ENCODE measurements at regions not wholly inside any gene's neighbourhood (a gene's known extent, or its start where the extent isn't known, plus 50 kb on each side); places are given as distances from the start of the nearest gene placed in this dataset.

DNA sequence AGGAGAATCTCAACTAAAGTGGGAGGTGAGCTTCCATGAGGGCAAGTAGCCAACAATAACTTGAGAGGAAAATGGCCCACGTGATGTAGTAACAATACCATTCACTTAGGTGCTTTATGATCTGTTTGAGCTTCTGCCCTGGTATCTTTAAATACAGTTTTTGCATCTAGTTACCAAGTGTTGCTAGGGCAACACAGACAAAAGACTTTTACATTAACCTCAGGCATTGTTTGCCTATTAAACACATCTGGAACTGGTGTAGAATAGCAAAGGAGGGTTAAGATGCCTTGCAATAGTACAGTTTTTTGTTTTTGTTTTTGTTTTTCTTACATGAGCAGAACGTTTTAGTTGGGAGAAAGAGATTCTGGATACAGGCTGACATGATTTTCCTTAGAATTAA is 97.7 kb upstream of the MTPN start:
- no peak overlapping the region for H3K27ac ChIP-seq

GRCh38 chr7:136072447-136072846 is 95.3 kb upstream of the MTPN start:
- Histone ChIP-seq H3K27ac (no peak overlapping the region), H3K4me1 (ENCODE audit: control insufficient read depth in 1 of 2, insufficient read depth in 1 of 2, low read depth in 1 of 2, low read length in 1 of 2) (no peaks in the 10 kb centered on the region), H3K9me3 (no peaks in the 10 kb centered on the region), H3K36me3 (no peaks in the 10 kb centered on the region), H3K27me3 (no peaks in the 10 kb centered on the region), H3K4me3 (ENCODE audit: low read depth in 1 of 2, low read length in 1 of 2) (no peak overlapping the region)
- TF ChIP-seq, protein P1, sequence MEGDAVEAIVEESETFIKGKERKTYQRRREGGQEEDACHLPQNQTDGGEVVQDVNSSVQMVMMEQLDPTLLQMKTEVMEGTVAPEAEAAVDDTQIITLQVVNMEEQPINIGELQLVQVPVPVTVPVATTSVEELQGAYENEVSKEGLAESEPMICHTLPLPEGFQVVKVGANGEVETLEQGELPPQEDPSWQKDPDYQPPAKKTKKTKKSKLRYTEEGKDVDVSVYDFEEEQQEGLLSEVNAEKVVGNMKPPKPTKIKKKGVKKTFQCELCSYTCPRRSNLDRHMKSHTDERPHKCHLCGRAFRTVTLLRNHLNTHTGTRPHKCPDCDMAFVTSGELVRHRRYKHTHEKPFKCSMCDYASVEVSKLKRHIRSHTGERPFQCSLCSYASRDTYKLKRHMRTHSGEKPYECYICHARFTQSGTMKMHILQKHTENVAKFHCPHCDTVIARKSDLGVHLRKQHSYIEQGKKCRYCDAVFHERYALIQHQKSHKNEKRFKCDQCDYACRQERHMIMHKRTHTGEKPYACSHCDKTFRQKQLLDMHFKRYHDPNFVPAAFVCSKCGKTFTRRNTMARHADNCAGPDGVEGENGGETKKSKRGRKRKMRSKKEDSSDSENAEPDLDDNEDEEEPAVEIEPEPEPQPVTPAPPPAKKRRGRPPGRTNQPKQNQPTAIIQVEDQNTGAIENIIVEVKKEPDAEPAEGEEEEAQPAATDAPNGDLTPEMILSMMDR (IDR thresholded peaks at IDR 0.05): no peak

More for the DNA sequence above, 97.7 kb upstream of the MTPN start:
- no peaks in the 10 kb centered on the region for H3K27me3 ChIP-seq
- H3K9me3 ChIP-seq: no peaks in the 10 kb centered on the region
- H3K36me3 ChIP-seq: no peaks in the 10 kb centered on the region
- H3K4me1 ChIP-seq (ENCODE audit: control insufficient read depth in 1 of 2, insufficient read depth in 1 of 2, low read depth in 1 of 2, low read length in 1 of 2): no peaks in the 10 kb centered on the region
- TF ChIP-seq, protein P1 (IDR thresholded peaks at IDR 0.05): no peak
- H3K4me3 ChIP-seq (ENCODE audit: low read depth in 1 of 2, low read length in 1 of 2): no peak overlapping the region

DNA sequence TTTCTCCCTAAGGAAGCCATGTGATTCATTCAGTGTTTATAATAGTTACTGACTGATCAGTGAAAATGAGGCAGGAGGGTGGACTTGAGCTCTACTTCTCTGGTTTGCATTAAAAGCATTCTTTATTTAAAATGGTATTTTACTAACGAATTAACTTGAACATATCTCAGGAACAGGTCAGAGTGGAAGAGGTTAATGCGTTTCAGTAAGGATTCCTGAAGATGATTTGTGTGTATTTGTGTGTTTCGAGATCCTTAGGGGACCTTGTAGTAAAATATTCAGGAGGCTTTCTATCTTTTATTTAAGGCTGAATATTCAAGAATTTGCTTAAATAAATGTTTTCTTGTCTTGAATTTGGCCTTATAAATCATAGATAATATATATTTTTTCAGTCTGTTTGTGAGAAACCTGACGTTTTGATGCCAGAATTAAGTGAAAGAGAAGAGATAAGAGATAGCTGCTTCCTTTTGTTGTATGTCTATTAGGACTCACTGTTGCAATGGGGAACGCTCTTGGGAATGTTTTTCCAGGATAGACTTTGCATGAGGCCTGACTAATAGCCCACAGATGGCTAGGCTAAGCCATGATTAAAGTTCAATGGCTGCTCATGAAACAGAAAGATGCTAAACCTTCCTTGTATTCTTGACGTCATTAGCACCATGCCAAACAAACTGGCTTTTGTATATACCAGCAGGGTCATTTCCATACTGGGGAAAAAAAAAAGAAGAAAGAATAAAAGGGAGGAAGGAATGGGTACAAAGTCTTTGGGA is 93.8 kb upstream of the MTPN start:
- Histone ChIP-seq H3K36me3 (no peaks in the 10 kb centered on the region), H3K9me3 (no peaks in the 10 kb centered on the region), H3K27me3 (no peaks in the 10 kb centered on the region), H3K4me3 (ENCODE audit: low read depth in 1 of 2, low read length in 1 of 2) (no peak overlapping the region), H3K27ac (no peak overlapping the region), H3K4me1 (ENCODE audit: control insufficient read depth in 1 of 2, insufficient read depth in 1 of 2, low read depth in 1 of 2, low read length in 1 of 2) (no peaks in the 10 kb centered on the region)
- TF ChIP-seq, protein P1 (IDR thresholded peaks at IDR 0.05): no peak

GRCh38 chr7:136069840-136070529 is 92.8 kb upstream of the MTPN start:
- Histone ChIP-seq H3K4me3 (ENCODE audit: low read depth in 1 of 2, low read length in 1 of 2) (no peak overlapping the region), H3K27ac (no peak overlapping the region), H3K27me3 (no peaks in the 10 kb centered on the region), H3K9me3 (no peaks in the 10 kb centered on the region), H3K4me1 (ENCODE audit: control insufficient read depth in 1 of 2, insufficient read depth in 1 of 2, low read depth in 1 of 2, low read length in 1 of 2) (no peaks in the 10 kb centered on the region), H3K36me3 (no peaks in the 10 kb centered on the region)
- TF ChIP-seq, protein P1 (IDR thresholded peaks at IDR 0.05): no peak

GRCh38 chr7:136067277-136067676 is 90.1 kb upstream of the MTPN start:
- Histone ChIP-seq H3K4me1 (ENCODE audit: control insufficient read depth in 1 of 2, insufficient read depth in 1 of 2, low read depth in 1 of 2, low read length in 1 of 2) (no peaks in the 10 kb centered on the region), H3K9me3 (no peaks in the 10 kb centered on the region), H3K27me3 (no peaks in the 10 kb centered on the region), H3K4me3 (ENCODE audit: low read depth in 1 of 2, low read length in 1 of 2) (no peak overlapping the region), H3K27ac (no peak overlapping the region), H3K36me3 (no peaks in the 10 kb centered on the region)
- TF ChIP-seq, protein P1 (IDR thresholded peaks at IDR 0.05): no peak
